ENCODE measurements at regions not wholly inside any gene's neighbourhood (a gene's known extent, or its start where the extent isn't known, plus 50 kb on each side); places are given as distances from the start of the nearest gene placed in this dataset.

DNA sequence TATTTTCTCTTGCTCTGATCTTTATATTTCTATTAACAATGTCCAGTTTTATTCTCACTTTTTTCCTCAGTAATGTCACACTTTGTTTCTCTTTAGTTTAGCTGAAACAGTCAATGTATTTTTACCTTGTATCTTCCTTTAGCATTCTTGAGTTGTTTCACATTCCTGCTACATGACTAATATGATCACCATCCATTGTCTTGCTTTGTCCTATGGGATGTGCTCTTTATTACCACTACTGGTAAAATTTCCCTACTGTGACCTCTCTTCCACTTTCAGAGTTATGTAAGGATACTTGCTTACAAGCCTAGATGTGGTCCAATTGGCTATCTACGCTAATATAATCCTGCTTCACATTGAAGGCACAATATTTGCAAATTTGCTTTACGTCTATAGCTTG, 457.9 kb downstream of the PIK3C3 start:
- no peak for TF ChIP-seq POLR2A (IDR thresholded peaks at IDR 0.05)
- TF ChIP-seq, protein P1, sequence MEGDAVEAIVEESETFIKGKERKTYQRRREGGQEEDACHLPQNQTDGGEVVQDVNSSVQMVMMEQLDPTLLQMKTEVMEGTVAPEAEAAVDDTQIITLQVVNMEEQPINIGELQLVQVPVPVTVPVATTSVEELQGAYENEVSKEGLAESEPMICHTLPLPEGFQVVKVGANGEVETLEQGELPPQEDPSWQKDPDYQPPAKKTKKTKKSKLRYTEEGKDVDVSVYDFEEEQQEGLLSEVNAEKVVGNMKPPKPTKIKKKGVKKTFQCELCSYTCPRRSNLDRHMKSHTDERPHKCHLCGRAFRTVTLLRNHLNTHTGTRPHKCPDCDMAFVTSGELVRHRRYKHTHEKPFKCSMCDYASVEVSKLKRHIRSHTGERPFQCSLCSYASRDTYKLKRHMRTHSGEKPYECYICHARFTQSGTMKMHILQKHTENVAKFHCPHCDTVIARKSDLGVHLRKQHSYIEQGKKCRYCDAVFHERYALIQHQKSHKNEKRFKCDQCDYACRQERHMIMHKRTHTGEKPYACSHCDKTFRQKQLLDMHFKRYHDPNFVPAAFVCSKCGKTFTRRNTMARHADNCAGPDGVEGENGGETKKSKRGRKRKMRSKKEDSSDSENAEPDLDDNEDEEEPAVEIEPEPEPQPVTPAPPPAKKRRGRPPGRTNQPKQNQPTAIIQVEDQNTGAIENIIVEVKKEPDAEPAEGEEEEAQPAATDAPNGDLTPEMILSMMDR (IDR thresholded peaks at IDR 0.05), result no peak

Measured in tibial nerve (tissue), 3 donors.